HUES6 (cell line): ENCODE measurements at regions not wholly inside any gene's neighbourhood (a gene's known extent, or its start where the extent isn't known, plus 50 kb on each side); places are given as distances from the start of the nearest gene placed in this dataset.

Experiments used
- H3K27ac ChIP-seq: 2 replicates; pipeline ENCODE4 v1.7.0; 2013; ENCODE audit warnings: low read depth, mild to moderate bottlenecking, low read length, inconsistent platforms
- H3K27me3 ChIP-seq: 2 replicates; pipeline ENCODE4 v1.6.1; 2013; ENCODE audit warnings: low read length; ENCODE audit not compliant: control insufficient read depth, insufficient read depth
- H3K36me3 ChIP-seq: 2 replicates; pipeline ENCODE4 v1.6.1; 2013; ENCODE audit warnings: low read length; ENCODE audit not compliant: control insufficient read depth, insufficient read depth
- H3K4me1 ChIP-seq: 2 replicates; pipeline ENCODE4 v1.6.1; 2013; ENCODE audit warnings: low read length; ENCODE audit not compliant: control insufficient read depth, insufficient read depth
- H3K4me3 ChIP-seq: 2 replicates; pipeline ENCODE4 v1.5.1; 2013; ENCODE audit warnings: low read depth, low read length
- H3K9ac ChIP-seq: one replicate; pipeline ENCODE4 v1.6.1; 2013; ENCODE audit warnings: mild to moderate bottlenecking, low read length
- H3K9me3 ChIP-seq: 2 replicates; pipeline ENCODE4 v1.6.1; 2013; ENCODE audit warnings: low read depth, low read length; ENCODE audit not compliant: control insufficient read depth, insufficient read depth

DNA sequence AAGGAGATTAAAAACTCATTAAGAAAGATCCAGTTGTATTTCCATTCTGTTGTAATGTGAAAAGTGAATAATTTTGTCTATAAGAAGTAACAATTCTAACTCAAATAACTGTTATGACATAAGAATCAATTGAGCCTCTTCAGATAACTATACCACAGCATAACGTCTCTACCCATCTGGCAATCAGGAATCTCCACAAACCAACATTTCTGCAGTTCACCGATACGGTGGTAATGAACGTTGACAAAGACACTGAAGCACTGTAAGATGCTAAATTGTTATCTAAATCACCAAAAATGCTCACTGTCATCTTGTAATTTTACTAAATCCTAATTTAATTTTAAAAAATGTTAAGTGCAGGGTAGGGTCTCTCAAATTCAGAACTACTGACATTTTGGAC is 130.9 kb upstream of the USP15 start:
- no peaks in the 10 kb centered on the region for H3K4me1 ChIP-seq
- H3K9ac ChIP-seq: no peak overlapping the region
- H3K4me3 ChIP-seq: no peak overlapping the region
- H3K27ac ChIP-seq: no peak overlapping the region
- no peaks in the 10 kb centered on the region for H3K27me3 ChIP-seq
- H3K9me3 ChIP-seq: no peaks in the 10 kb centered on the region
- H3K36me3 ChIP-seq: no peaks in the 10 kb centered on the region

DNA sequence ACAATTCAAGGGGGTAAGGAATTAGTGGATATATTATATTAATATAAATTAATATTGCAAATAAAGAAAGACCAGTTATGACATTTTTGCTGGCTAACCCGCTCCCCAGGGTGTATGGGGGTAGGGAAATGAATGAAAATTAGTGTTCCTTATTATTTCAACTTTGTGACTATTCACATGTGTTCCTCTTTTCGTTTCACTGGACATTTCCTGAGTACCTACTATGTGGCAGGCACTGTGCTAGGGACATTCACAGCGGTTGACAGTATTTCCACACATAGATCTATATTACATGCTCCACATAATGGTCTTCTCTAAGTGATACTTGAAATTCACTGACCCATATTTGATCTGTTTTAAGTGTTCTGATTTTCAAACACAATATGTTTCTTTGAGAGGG is 129.8 kb upstream of the USP15 start:
- no peaks in the 10 kb centered on the region for H3K9me3 ChIP-seq
- no peaks in the 10 kb centered on the region for H3K27me3 ChIP-seq
- no peak overlapping the region for H3K9ac ChIP-seq
- no peaks in the 10 kb centered on the region for H3K36me3 ChIP-seq
- no peaks in the 10 kb centered on the region for H3K4me1 ChIP-seq
- no peak overlapping the region for H3K4me3 ChIP-seq
- H3K27ac ChIP-seq: no peak overlapping the region

- no peaks in the 10 kb centered on the region for H3K27me3 ChIP-seq
- H3K27ac ChIP-seq: no peak overlapping the region
- no peaks in the 10 kb centered on the region for H3K36me3 ChIP-seq
These were observed 129.2 kb upstream of the USP15 start for GRCh38 chr12:62130834-62131552.

GRCh38 chr12:62133440-62133839 is 126.8 kb upstream of the USP15 start:
- Histone ChIP-seq H3K27me3 (no peaks in the 10 kb centered on the region), H3K4me1 (no peaks in the 10 kb centered on the region), H3K9ac (no peak overlapping the region), H3K36me3 (no peaks in the 10 kb centered on the region), H3K27ac (no peak overlapping the region), H3K4me3 (no peak overlapping the region), H3K9me3 (no peaks in the 10 kb centered on the region)

More at GRCh38 chr12:62130834-62131552, 129.2 kb upstream of the USP15 start:
- Histone ChIP-seq H3K9ac (no peak overlapping the region), H3K9me3 (no peaks in the 10 kb centered on the region), H3K4me1 (no peaks in the 10 kb centered on the region), H3K4me3 (no peak overlapping the region)

DNA sequence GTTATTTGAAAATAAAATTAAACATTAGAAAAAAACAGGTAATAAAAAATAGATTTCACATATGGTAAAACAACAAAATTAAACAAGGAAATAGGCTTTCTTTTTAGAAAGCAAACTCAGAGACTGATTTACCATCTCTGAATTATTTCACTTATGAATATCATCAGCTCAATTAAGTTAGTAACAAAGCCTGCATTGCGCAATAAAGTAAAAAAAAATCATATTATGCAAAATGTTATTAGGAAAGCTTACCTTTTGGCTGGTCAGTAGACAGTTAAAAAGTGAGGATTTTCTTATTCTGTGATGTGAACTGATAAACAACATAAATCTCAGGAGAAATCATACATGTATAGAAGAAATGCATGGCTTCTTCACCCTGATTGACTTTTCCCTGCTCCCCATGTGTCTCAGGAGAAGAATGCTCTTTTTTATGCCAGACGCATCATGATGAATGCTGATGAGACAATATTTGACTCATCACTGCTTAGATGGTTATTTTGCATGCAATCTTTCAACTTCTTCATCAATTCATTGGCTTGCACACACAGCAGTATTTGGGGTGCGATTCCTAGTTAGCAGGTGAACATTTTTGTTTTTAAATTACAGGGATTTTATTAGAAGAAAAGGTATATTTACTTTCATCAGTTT is 124.5 kb upstream of the USP15 start:
- Histone ChIP-seq H3K4me3 (no peak overlapping the region), H3K27me3 (no peaks in the 10 kb centered on the region), H3K36me3 (no peaks in the 10 kb centered on the region), H3K9ac (no peak overlapping the region), H3K9me3 (no peaks in the 10 kb centered on the region), H3K4me1 (no peaks in the 10 kb centered on the region), H3K27ac (no peak overlapping the region)

GRCh38 chr12:62136496-62136895 is 123.7 kb upstream of the USP15 start:
- Histone ChIP-seq H3K27me3 (no peaks in the 10 kb centered on the region), H3K4me1 (no peaks in the 10 kb centered on the region), H3K4me3 (no peak overlapping the region)

GRCh38 chr12:62138527-62138926 is 121.7 kb upstream of the USP15 start:
- Histone ChIP-seq H3K4me1 (no peaks in the 10 kb centered on the region), H3K9me3 (no peaks in the 10 kb centered on the region), H3K9ac (no peak overlapping the region), H3K36me3 (no peaks in the 10 kb centered on the region), H3K27me3 (no peaks in the 10 kb centered on the region), H3K4me3 (no peak overlapping the region), H3K27ac (no peak overlapping the region)

More at GRCh38 chr12:62136496-62136895, 123.7 kb upstream of the USP15 start:
- Histone ChIP-seq H3K9ac (no peak overlapping the region), H3K36me3 (no peaks in the 10 kb centered on the region), H3K27ac (no peak overlapping the region), H3K9me3 (no peaks in the 10 kb centered on the region)

GRCh38 chr12:62146318-62146717 is 113.9 kb upstream of the USP15 start:
- Histone ChIP-seq H3K9ac (no peak overlapping the region), H3K4me1 (no peaks in the 10 kb centered on the region), H3K27ac (no peak overlapping the region), H3K36me3 (no peaks in the 10 kb centered on the region), H3K4me3 (no peak overlapping the region), H3K27me3 (no peaks in the 10 kb centered on the region), H3K9me3 (no peaks in the 10 kb centered on the region)

DNA sequence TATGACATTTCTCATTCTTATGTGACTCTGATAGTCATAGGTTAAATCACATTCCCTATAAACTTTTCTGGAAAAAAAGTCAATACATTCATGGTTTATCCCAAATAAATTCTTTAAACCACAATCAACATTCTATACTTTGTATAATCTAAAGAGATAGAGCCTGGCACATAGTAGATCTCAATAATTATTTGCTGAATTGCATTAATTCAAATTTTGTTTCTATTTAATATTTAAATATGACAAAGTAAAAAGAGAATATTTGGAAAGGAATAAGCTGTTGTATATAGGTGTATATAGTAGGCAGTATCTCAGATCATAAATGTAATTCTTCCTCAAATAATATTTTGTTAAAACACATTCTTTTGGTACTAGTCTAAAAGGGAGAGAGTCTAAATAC is 102.2 kb upstream of the USP15 start:
- H3K27me3 ChIP-seq: no peaks in the 10 kb centered on the region
- no peak overlapping the region for H3K27ac ChIP-seq
- no peaks in the 10 kb centered on the region for H3K36me3 ChIP-seq
- H3K4me3 ChIP-seq: no peak overlapping the region
- H3K9me3 ChIP-seq: no peaks in the 10 kb centered on the region
- no peaks in the 10 kb centered on the region for H3K4me1 ChIP-seq
- no peak overlapping the region for H3K9ac ChIP-seq

GRCh38 chr12:62158461-62159360 is 101.5 kb upstream of the USP15 start:
- H3K4me1 ChIP-seq: no peaks in the 10 kb centered on the region
- no peaks in the 10 kb centered on the region for H3K9me3 ChIP-seq
- no peak overlapping the region for H3K27ac ChIP-seq
- H3K27me3 ChIP-seq: no peaks in the 10 kb centered on the region
- no peak overlapping the region for H3K9ac ChIP-seq
- no peak overlapping the region for H3K4me3 ChIP-seq
- H3K36me3 ChIP-seq: no peaks in the 10 kb centered on the region

GRCh38 chr12:62162214-62162613 is 98.0 kb upstream of the USP15 start:
- Histone ChIP-seq H3K27me3 (no peaks in the 10 kb centered on the region), H3K9me3 (no peaks in the 10 kb centered on the region), H3K9ac (no peak overlapping the region), H3K4me1 (no peaks in the 10 kb centered on the region), H3K36me3 (no peaks in the 10 kb centered on the region), H3K27ac (no peak overlapping the region), H3K4me3 (no peak overlapping the region)
